A673 (cell line): ENCODE measurements at regions not wholly inside any gene's neighbourhood (a gene's known extent, or its start where the extent isn't known, plus 50 kb on each side); places are given as distances from the start of the nearest gene placed in this dataset.

ENCODE experiments used
- EZH2 ChIP-seq: fragments of 200-600 bp; sonication (generic); IDR thresholded peaks from 2 replicates; pipeline ENCODE4 v1.6.1; 2017; ENCODE audit warnings: borderline replicate concordance, low read depth, mild to moderate bottlenecking, mixed read lengths, antibody characterized with exemption, low read length; ENCODE audit not compliant: poor library complexity, severe bottlenecking
- TF ChIP-seq, protein P1 (sequence below): fragments of 300-800, 200-600 bp; sonication (generic); conservative IDR thresholded peaks from 2 replicates; pipeline ENCODE4 v1.5.1; 2017; ENCODE audit warnings: low read depth, mild to moderate bottlenecking, antibody characterized with exemption, low read length, moderate library complexity, mixed read lengths

DNA sequence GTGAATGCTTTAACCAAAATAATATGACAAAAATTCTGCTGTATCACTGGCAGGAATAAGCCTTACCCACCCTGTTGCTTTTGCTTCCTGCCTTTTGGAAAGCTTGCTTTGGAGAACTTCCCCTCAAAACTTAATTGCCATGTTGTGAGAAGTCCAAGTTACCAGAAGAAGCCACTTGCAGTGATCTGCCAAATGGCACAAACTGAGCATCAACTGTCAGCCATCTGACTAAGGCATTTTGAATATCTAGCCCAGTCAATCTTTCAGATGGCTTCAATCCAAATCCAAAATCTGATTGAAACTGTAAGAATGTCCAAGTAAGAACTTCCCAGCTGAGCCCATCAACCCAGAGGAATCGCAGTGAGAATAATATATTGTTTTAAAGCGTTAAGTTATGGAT, 216.5 kb upstream of the ZC3H15 start:
- TF ChIP-seq, protein P1, sequence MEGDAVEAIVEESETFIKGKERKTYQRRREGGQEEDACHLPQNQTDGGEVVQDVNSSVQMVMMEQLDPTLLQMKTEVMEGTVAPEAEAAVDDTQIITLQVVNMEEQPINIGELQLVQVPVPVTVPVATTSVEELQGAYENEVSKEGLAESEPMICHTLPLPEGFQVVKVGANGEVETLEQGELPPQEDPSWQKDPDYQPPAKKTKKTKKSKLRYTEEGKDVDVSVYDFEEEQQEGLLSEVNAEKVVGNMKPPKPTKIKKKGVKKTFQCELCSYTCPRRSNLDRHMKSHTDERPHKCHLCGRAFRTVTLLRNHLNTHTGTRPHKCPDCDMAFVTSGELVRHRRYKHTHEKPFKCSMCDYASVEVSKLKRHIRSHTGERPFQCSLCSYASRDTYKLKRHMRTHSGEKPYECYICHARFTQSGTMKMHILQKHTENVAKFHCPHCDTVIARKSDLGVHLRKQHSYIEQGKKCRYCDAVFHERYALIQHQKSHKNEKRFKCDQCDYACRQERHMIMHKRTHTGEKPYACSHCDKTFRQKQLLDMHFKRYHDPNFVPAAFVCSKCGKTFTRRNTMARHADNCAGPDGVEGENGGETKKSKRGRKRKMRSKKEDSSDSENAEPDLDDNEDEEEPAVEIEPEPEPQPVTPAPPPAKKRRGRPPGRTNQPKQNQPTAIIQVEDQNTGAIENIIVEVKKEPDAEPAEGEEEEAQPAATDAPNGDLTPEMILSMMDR: no peak
- TF ChIP-seq EZH2: no peak
